ENCODE measurements at regions not wholly inside any gene's neighbourhood (a gene's known extent, or its start where the extent isn't known, plus 50 kb on each side); places are given as distances from the start of the nearest gene placed in this dataset.

GRCh38 chr15:93664213-93664956 is 567.0 kb upstream of the MCTP2 start:
- H2BK12ac ChIP-seq (ENCODE audit: low read depth, low read length), result no peak overlapping the region
- H3K56ac ChIP-seq (replicated peaks; ENCODE audit: insufficient read length, low read depth, low read length), result no peak overlapping the region
- WGBS, 2 experiments (ENCODE audit: extremely low coverage in 1 of 2, insufficient coverage in 1 of 2, insufficient read length in 1 of 2, insufficient replicate concordance in 2 of 2, low coverage in 1 of 2, low lambda C conversion rate in 2 of 2, missing lambda C conversion rate in 1 of 2), result 24% methylated on average over 3 of the region's 3 CpGs; no CpG with 5 or more reads in 1 of the 2 experiments
- no peaks in the 10 kb centered on the region for H3K23me2 ChIP-seq (ENCODE audit: low read depth, low read length)
- no peak overlapping the region for H2AFZ ChIP-seq (ENCODE audit: low read length)
- H2BK20ac ChIP-seq (ENCODE audit: low read length), result no peak overlapping the region
- H2BK5ac ChIP-seq (ENCODE audit: low read depth, low read length), result no peak overlapping the region
- H3K14ac ChIP-seq (ENCODE audit: insufficient read length), result no peak overlapping the region
- no peak overlapping the region for H4K5ac ChIP-seq (ENCODE audit: insufficient read length, low read depth, low read length)
- TF ChIP-seq HDAC6 (IDR thresholded peaks at IDR 0.05; ENCODE audit: low read depth, low read length), result no peak
- peak; percentile 83 for TF ChIP-seq CEBPB (IDR thresholded peaks at IDR 0.05; ENCODE audit: low read depth, low read length)
- no peaks in the 10 kb centered on the region for H4K20me1 ChIP-seq (replicated peaks in 1 of 2; ENCODE audit: control insufficient read depth in 1 of 2, insufficient read depth in 2 of 2, low read length in 2 of 2)
- no peak overlapping the region; the same call in 1 of the 2 replicates for H3K18ac ChIP-seq (ENCODE audit: extremely low read depth, low read length)
- FAIRE-seq, result peak; percentile 36
- no peak overlapping the region for H3K4ac ChIP-seq (replicated peaks; ENCODE audit: insufficient read length, low read depth, low read length)
- H3K9me3 ChIP-seq (ENCODE audit: insufficient read depth in 2 of 2, low read depth in 1 of 2, low read length in 1 of 2), result no peaks in the 10 kb centered on the region
- H3K36me3 ChIP-seq (ENCODE audit: control insufficient read depth in 2 of 4, insufficient read depth in 4 of 4, low read length in 3 of 4), result no peaks in the 10 kb centered on the region
- no peaks in the 10 kb centered on the region for H3K27me3 ChIP-seq (replicated peaks in 1 of 4; ENCODE audit: control insufficient read depth in 3 of 4, extremely low read depth in 1 of 4, insufficient read depth in 3 of 4, low read length in 3 of 4)
- CTCF ChIA-PET (ENCODE audit: partially characterized antibody), result interaction anchor here (0.6 to 1.2 kb wide), 6 partner anchors 11 to 360 kb away, joined by 3 to 5 read pairs (median 3); no protein-coding TSS in a partner anchor
- POLR2A ChIA-PET (ENCODE audit: partially characterized antibody), result no interaction called here
- no peak overlapping the region for H2BK15ac ChIP-seq (ENCODE audit: low read length)
- H2AK5ac ChIP-seq (ENCODE audit: low read depth, low read length), result no peak overlapping the region
- no peak overlapping the region for H3K27ac ChIP-seq (ENCODE audit: low read depth, low read length)
- peak overlapping the region in 1 of 2 experiments; percentile 25; a peak in 1 of 4 replicates for H3K4me2 ChIP-seq (ENCODE audit: insufficient read depth in 1 of 2, low read depth in 2 of 2, low read length in 2 of 2)
- H2BK120ac ChIP-seq (replicated peaks; ENCODE audit: low read depth, low read length), result no peak overlapping the region
- no peak overlapping the region for H3K4me3 ChIP-seq (ENCODE audit: extremely low read depth in 1 of 4, insufficient read depth in 2 of 4, low read depth in 3 of 4, low read length in 4 of 4)
- no peak overlapping the region for H4K91ac ChIP-seq (replicated peaks; ENCODE audit: insufficient read length, low read length)
- H3K9ac ChIP-seq (replicated peaks in 1 of 4; ENCODE audit: extremely low read depth in 1 of 4, low read depth in 3 of 4, low read length in 3 of 4), result no peak overlapping the region
- peaks cover 0 to 3% (median under 1%) of the 10 kb centered on the region in 4 experiments; a peak in 3 of 7 replicates for H3K4me1 ChIP-seq (replicated peaks in 1 of 4; ENCODE audit: control insufficient read depth in 3 of 4, insufficient read depth in 4 of 4, low read length in 3 of 4)
- no peaks in the 10 kb centered on the region for H3K79me2 ChIP-seq (ENCODE audit: control insufficient read depth in 1 of 2, insufficient read depth in 2 of 2, low read length in 2 of 2)
- no peak for DNase-seq (ENCODE audit: low read depth in 1 of 2, low spot score in 2 of 2)
- H3K23ac ChIP-seq (ENCODE audit: insufficient read length), result no peak overlapping the region
- H4K8ac ChIP-seq (ENCODE audit: extremely low read depth, insufficient read depth, low read length), result no peak overlapping the region
- no peaks in the 10 kb centered on the region for H3K79me1 ChIP-seq (ENCODE audit: low read depth, low read length)

Data from H1 (cell line).